SK-N-SH treated with all-trans-retinoic acid at 6 μM for 48 hours (cell line): ENCODE measurements at regions not wholly inside any gene's neighbourhood (a gene's known extent, or its start where the extent isn't known, plus 50 kb on each side); places are given as distances from the start of the nearest gene placed in this dataset.

Experiments used
- ATAC-seq: fragments of 200-7000 bp; cut with Tn5 transposase; 3 replicates; pipeline ENCODE4 v1.9.1; 2020; ENCODE audit warnings: mild to moderate bottlenecking, moderate library complexity
- ARNTL ChIP-seq: fragments of 450-650 bp; formaldehyde crosslinking; IDR thresholded peaks from 2 replicates; pipeline ENCODE4 v1.5.0; 2020; ENCODE audit warnings: low read depth, mild to moderate bottlenecking, moderate library complexity, borderline replicate concordance
- BACH2 ChIP-seq: fragments of 250-450 bp; sonication (Bioruptor Pico); IDR thresholded peaks from 2 replicates; pipeline ENCODE4 v1.9.0; 2021; ENCODE audit warnings: mild to moderate bottlenecking, borderline replicate concordance
- CSDC2 ChIP-seq: fragments of 250-450 bp; sonication (Bioruptor Pico); IDR thresholded peaks from 2 replicates; pipeline ENCODE4 v1.5.0; 2020; ENCODE audit warnings: mild to moderate bottlenecking, moderate library complexity
- ESRRG ChIP-seq: fragments of 250-450 bp; sonication (Bioruptor Pico); IDR thresholded peaks from 2 replicates; pipeline ENCODE4 v1.6.1; 2021; ENCODE audit warnings: mild to moderate bottlenecking
- GLIS3 ChIP-seq: fragments of 250-450 bp; sonication (Bioruptor Pico); IDR thresholded peaks from 2 replicates; pipeline ENCODE4 v1.5.0; 2020; ENCODE audit warnings: mild to moderate bottlenecking, moderate library complexity
- ISL1 ChIP-seq: fragments of 250-450 bp; sonication (Bioruptor Pico); IDR thresholded peaks from 2 replicates; pipeline ENCODE4 v2.1.2; 2022; ENCODE audit warnings: mild to moderate bottlenecking, moderate library complexity
- OSR1 ChIP-seq: fragments of 250-450 bp; sonication (Bioruptor Pico); IDR thresholded peaks from 2 replicates; pipeline ENCODE4 v1.8.0; 2022; ENCODE audit warnings: moderate library complexity, mild to moderate bottlenecking, inconsistent platforms
- RARB ChIP-seq: fragments of 250-450 bp; sonication (Bioruptor Pico); IDR thresholded peaks from 2 replicates; pipeline ENCODE4 v1.8.0; 2021; ENCODE audit warnings: mild to moderate bottlenecking, moderate library complexity
- SNAI2 ChIP-seq: fragments of 250-450 bp; sonication (Bioruptor Pico); IDR thresholded peaks from 2 replicates; pipeline ENCODE4 v1.5.0; 2020; ENCODE audit warnings: mild to moderate bottlenecking, moderate library complexity
- TCF4 ChIP-seq: fragments of 250-450 bp; sonication (Bioruptor Pico); IDR thresholded peaks from 2 replicates; pipeline ENCODE4 v1.8.0; 2021; ENCODE audit warnings: mild to moderate bottlenecking, moderate library complexity, borderline replicate concordance
- TOX ChIP-seq: fragments of 250-450 bp; sonication (Bioruptor Pico); IDR thresholded peaks from 2 replicates; pipeline ENCODE4 v1.8.0; 2021; ENCODE audit warnings: mild to moderate bottlenecking, moderate library complexity, borderline replicate concordance
- ZC3H10 ChIP-seq: fragments of 250-450 bp; sonication (Bioruptor Pico); IDR thresholded peaks from 2 replicates; pipeline ENCODE4 v1.5.1; 2021; ENCODE audit warnings: mild to moderate bottlenecking, moderate library complexity
- ZFP3 ChIP-seq: fragments of 250-450 bp; sonication (Bioruptor Pico); IDR thresholded peaks from 2 replicates; pipeline ENCODE4 v1.5.0; 2020; ENCODE audit warnings: mild to moderate bottlenecking, moderate library complexity
- ZFP30 ChIP-seq: fragments of 450-650 bp; formaldehyde crosslinking; IDR thresholded peaks from 2 replicates; pipeline ENCODE4 v1.5.0; 2022; ENCODE audit warnings: mild to moderate bottlenecking, moderate library complexity
- ZNF565 ChIP-seq: fragments of 450-650 bp; formaldehyde crosslinking; conservative IDR thresholded peaks from 2 replicates; pipeline ENCODE4 v1.5.0; 2020; ENCODE audit warnings: low read depth, mild to moderate bottlenecking, moderate library complexity
- ZNF70 ChIP-seq: fragments of 450-650 bp; formaldehyde crosslinking; IDR thresholded peaks from 2 replicates; pipeline ENCODE4 v1.5.0; 2020; ENCODE audit warnings: mild to moderate bottlenecking, moderate library complexity
- ZNF8 ChIP-seq: fragments of 450-650 bp; formaldehyde crosslinking; IDR thresholded peaks from 2 replicates; pipeline ENCODE4 v1.5.0; 2020; ENCODE audit warnings: mild to moderate bottlenecking, moderate library complexity
- TF ChIP-seq, protein P1 (sequence below): fragments of 250-450 bp; sonication (Bioruptor Pico); IDR thresholded peaks from 2 replicates; pipeline ENCODE4 v1.8.0; 2020; ENCODE audit warnings: mild to moderate bottlenecking, moderate library complexity, borderline replicate concordance
- TF ChIP-seq, protein P2 (sequence below): fragments of 250-450 bp; sonication (Bioruptor Pico); IDR thresholded peaks from 2 replicates; pipeline ENCODE4 v1.5.1; 2020; ENCODE audit warnings: low read depth, mild to moderate bottlenecking, moderate library complexity
- TF ChIP-seq, protein P3 (sequence below): fragments of 250-450 bp; sonication (Bioruptor Pico); IDR thresholded peaks from 2 replicates; pipeline ENCODE4 v1.8.0; 2021; ENCODE audit warnings: low read depth, mild to moderate bottlenecking, moderate library complexity, borderline replicate concordance
- TF ChIP-seq, protein P4 (sequence below): fragments of 250-450 bp; sonication (Bioruptor Pico); IDR thresholded peaks from 2 replicates; pipeline ENCODE4 v1.5.0; 2020; ENCODE audit warnings: mild to moderate bottlenecking, moderate library complexity

DNA sequence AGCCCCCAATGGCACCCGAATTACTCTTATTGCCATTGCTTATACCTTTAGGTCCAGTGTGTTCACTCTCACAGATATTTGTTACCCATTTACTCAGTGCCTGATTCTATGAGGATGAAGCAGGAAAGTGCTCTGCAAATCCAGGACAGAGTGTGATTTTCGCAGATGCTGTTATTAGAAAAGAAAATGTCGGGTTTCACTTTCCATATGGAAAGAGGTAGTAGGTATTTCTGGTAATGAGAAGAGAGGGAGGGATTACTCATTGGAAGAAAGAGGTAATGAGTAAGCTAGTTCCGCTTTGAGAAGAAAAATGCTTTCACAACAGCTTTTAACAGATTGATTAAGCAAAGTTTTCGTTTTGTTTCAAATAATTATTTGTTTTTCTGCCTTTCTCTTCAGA lies 336.3 kb upstream of the CFAP20DC start:
- no peak for ATAC-seq
- TF ChIP-seq ZNF565 (CRISPR knock-in tag) (no peak), RARB (CRISPR knock-in tag) (no peak), SNAI2 (CRISPR knock-in tag) (no peak), TOX (CRISPR knock-in tag) (no peak), ZC3H10 (CRISPR knock-in tag) (no peak), ZNF8 (CRISPR knock-in tag) (no peak), ZFP30 (CRISPR knock-in tag) (no peak), ESRRG (CRISPR knock-in tag) (no peak), ZNF70 (CRISPR knock-in tag) (no peak), CSDC2 (CRISPR knock-in tag) (no peak), OSR1 (no peak), ZFP3 (CRISPR knock-in tag) (no peak), BACH2 (CRISPR knock-in tag) (no peak), TCF4 (CRISPR knock-in tag) (no peak), ISL1 (no peak)
- TF ChIP-seq, protein P1, sequence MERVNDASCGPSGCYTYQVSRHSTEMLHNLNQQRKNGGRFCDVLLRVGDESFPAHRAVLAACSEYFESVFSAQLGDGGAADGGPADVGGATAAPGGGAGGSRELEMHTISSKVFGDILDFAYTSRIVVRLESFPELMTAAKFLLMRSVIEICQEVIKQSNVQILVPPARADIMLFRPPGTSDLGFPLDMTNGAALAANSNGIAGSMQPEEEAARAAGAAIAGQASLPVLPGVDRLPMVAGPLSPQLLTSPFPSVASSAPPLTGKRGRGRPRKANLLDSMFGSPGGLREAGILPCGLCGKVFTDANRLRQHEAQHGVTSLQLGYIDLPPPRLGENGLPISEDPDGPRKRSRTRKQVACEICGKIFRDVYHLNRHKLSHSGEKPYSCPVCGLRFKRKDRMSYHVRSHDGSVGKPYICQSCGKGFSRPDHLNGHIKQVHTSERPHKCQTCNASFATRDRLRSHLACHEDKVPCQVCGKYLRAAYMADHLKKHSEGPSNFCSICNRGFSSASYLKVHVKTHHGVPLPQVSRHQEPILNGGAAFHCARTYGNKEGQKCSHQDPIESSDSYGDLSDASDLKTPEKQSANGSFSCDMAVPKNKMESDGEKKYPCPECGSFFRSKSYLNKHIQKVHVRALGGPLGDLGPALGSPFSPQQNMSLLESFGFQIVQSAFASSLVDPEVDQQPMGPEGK, result no peak
- TF ChIP-seq, protein P2, sequence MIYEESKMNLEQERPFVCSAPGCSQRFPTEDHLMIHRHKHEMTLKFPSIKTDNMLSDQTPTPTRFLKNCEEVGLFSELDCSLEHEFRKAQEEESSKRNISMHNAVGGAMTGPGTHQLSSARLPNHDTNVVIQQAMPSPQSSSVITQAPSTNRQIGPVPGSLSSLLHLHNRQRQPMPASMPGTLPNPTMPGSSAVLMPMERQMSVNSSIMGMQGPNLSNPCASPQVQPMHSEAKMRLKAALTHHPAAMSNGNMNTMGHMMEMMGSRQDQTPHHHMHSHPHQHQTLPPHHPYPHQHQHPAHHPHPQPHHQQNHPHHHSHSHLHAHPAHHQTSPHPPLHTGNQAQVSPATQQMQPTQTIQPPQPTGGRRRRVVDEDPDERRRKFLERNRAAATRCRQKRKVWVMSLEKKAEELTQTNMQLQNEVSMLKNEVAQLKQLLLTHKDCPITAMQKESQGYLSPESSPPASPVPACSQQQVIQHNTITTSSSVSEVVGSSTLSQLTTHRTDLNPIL (CRISPR knock-in tag), result no peak
- TF ChIP-seq, protein P3, sequence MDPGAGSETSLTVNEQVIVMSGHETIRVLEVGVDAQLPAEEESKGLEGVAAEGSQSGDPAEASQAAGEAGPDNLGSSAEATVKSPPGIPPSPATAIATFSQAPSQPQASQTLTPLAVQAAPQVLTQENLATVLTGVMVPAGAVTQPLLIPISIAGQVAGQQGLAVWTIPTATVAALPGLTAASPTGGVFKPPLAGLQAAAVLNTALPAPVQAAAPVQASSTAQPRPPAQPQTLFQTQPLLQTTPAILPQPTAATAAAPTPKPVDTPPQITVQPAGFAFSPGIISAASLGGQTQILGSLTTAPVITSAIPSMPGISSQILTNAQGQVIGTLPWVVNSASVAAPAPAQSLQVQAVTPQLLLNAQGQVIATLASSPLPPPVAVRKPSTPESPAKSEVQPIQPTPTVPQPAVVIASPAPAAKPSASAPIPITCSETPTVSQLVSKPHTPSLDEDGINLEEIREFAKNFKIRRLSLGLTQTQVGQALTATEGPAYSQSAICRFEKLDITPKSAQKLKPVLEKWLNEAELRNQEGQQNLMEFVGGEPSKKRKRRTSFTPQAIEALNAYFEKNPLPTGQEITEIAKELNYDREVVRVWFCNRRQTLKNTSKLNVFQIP (CRISPR knock-in tag), result no peak

DNA sequence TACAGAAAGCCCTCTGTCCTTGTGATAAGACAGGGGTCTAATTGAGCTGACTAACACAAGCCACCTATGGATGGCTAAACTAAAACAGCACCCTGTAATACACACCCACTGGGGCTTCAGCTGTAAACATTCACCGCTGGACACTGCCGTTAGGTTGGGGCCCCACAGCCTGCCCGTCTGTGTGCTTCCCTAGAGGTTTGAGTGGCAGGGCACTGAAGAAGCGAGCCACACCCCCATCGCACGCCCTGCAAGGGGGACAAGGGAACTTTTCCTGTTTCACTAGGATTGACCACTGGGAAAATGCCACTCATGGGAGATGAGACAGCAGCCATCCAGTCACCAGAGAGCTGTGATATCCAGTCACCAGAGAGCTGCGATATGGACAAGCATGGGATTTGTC lies 335.7 kb upstream of the CFAP20DC start:
- TF ChIP-seq, protein P4, sequence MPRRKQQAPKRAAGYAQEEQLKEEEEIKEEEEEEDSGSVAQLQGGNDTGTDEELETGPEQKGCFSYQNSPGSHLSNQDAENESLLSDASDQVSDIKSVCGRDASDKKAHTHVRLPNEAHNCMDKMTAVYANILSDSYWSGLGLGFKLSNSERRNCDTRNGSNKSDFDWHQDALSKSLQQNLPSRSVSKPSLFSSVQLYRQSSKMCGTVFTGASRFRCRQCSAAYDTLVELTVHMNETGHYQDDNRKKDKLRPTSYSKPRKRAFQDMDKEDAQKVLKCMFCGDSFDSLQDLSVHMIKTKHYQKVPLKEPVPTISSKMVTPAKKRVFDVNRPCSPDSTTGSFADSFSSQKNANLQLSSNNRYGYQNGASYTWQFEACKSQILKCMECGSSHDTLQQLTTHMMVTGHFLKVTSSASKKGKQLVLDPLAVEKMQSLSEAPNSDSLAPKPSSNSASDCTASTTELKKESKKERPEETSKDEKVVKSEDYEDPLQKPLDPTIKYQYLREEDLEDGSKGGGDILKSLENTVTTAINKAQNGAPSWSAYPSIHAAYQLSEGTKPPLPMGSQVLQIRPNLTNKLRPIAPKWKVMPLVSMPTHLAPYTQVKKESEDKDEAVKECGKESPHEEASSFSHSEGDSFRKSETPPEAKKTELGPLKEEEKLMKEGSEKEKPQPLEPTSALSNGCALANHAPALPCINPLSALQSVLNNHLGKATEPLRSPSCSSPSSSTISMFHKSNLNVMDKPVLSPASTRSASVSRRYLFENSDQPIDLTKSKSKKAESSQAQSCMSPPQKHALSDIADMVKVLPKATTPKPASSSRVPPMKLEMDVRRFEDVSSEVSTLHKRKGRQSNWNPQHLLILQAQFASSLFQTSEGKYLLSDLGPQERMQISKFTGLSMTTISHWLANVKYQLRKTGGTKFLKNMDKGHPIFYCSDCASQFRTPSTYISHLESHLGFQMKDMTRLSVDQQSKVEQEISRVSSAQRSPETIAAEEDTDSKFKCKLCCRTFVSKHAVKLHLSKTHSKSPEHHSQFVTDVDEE (CRISPR knock-in tag), result no peak
- no peak for TF ChIP-seq ISL1
- TF ChIP-seq, protein P1, result no peak
- TF ChIP-seq, all 23 proteins: peak for 0
- ATAC-seq, result no peak

DNA sequence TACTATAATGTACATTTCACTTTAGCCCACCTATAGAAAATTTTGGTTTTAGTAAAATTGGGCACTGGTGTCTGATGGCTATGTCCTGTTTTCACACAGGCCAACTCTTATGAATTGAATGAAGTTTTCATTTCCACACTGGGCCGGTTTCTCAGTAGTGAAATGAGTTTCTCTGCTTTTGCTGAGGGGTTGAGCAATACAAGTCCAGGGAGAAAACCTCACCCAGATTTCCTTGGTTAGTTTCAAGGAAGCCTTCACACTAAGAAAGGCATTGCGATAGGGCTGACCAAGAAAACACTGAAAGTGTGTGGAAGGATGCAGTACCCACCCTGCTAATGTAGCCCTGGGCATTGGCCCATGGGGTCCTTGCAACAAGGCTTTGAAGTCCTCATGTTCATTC lies 331.5 kb upstream of the CFAP20DC start:
- ATAC-seq, result no peak
- TF ChIP-seq TOX (CRISPR knock-in tag), result no peak
- TF ChIP-seq, protein P1, result no peak
- no peak for TF ChIP-seq TCF4 (CRISPR knock-in tag)
- TF ChIP-seq SNAI2 (CRISPR knock-in tag), result no peak
- TF ChIP-seq, protein P2 (CRISPR knock-in tag), result no peak
- no peak for TF ChIP-seq CSDC2 (CRISPR knock-in tag)
- no peak for TF ChIP-seq ZFP3 (CRISPR knock-in tag)
- no peak for TF ChIP-seq ESRRG (CRISPR knock-in tag)
- no peak for TF ChIP-seq GLIS3 (CRISPR knock-in tag)
- no peak for TF ChIP-seq ARNTL (CRISPR knock-in tag)
